ENCODE measurements at regions not wholly inside any gene's neighbourhood (a gene's known extent, or its start where the extent isn't known, plus 50 kb on each side); places are given as distances from the start of the nearest gene placed in this dataset.

DNA sequence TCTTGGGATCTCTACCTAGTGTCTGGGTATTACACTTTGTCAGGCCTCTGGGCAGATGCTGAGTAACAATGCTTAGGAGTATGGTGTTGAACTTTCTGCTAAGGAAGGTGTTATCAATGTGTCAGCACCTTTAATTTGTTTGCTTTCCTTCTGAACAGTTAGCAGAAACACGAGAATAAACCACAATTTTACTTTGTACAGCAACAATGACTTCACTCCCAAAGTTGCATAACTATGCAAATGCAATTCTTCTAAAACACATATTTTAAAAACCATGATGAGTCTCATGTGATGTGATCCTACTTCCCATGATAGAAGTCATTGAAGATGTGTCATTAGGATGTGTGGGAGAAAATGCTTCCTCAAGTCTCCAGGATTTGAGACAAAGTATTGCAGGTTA lies 155.0 kb downstream of the POSTN start:
- TF ChIP-seq, protein P1, sequence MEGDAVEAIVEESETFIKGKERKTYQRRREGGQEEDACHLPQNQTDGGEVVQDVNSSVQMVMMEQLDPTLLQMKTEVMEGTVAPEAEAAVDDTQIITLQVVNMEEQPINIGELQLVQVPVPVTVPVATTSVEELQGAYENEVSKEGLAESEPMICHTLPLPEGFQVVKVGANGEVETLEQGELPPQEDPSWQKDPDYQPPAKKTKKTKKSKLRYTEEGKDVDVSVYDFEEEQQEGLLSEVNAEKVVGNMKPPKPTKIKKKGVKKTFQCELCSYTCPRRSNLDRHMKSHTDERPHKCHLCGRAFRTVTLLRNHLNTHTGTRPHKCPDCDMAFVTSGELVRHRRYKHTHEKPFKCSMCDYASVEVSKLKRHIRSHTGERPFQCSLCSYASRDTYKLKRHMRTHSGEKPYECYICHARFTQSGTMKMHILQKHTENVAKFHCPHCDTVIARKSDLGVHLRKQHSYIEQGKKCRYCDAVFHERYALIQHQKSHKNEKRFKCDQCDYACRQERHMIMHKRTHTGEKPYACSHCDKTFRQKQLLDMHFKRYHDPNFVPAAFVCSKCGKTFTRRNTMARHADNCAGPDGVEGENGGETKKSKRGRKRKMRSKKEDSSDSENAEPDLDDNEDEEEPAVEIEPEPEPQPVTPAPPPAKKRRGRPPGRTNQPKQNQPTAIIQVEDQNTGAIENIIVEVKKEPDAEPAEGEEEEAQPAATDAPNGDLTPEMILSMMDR (IDR thresholded peaks at IDR 0.05; ENCODE audit: control insufficient read depth, insufficient read depth, low read depth, low read length, missing control alignments): no peak
- H3K4me3 ChIP-seq (ENCODE audit: control insufficient read depth, low read depth, low read length): no peak overlapping the region
- DNase-seq (ENCODE audit: low read depth): peak; percentile 71

DNA sequence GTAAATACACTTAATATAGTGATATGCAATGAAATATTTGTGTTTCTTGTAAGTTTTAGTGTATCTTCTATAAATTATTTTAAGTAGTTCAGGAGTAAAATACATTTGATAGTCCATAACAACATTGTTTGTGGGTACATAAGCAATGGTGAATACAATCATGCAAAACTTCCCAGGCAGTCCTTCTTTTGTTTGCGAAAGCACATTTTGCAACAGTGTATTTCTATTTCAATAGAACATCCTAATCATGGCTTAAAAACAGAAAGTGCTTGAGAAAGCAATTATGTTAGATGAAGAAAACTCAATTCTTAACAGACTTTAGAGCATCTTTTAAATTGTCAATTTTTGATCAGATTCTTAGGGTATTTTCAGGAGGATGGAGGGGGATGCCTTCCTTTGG lies 155.6 kb downstream of the POSTN start:
- no peak overlapping the region for H3K4me3 ChIP-seq (ENCODE audit: control insufficient read depth, low read depth, low read length)
- TF ChIP-seq, protein P1 (IDR thresholded peaks at IDR 0.05; ENCODE audit: control insufficient read depth, insufficient read depth, low read depth, low read length, missing control alignments): no peak
- no peak for DNase-seq (ENCODE audit: low read depth)

DNA sequence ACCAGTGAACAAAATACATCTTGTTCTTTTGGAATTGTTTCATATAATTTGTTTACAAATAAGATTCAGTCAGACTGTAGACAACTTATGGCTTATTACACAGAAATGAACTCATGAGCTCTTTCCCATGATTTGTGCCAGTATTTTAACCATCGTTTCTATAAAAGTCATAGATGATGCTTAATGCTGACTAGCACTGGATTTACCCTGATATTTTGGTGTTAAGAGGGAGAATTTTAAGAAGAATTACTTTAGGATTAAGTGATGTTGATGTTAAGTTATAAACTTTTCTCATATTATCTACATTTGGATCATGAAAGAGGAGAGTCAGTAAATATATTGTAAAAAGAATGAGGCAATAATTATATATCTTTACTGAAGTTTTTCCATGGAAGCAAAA lies 162.7 kb downstream of the POSTN start:
- H3K4me3 ChIP-seq (ENCODE audit: control insufficient read depth, low read depth, low read length): no peak overlapping the region
- TF ChIP-seq, protein P1 (IDR thresholded peaks at IDR 0.05; ENCODE audit: control insufficient read depth, insufficient read depth, low read depth, low read length, missing control alignments): no peak
- no peak for DNase-seq (ENCODE audit: low read depth)

DNA sequence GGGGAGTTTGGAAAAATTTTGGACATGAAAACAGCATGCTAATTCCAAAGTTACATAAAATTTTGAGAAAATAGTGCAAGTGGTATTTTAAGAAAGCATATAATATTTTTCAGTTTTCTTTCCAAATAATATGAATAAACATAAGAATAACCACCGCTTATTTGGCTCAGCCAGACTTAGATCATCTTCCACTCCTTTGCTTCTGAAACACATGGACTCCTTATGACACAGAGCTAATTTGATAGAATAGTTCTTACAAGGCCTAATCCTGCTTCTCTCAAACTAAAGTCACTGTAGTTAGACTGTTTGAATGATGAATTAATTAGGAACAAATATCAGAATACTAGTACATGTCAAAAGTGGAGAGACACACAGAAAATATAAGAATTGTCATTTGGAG lies 165.5 kb downstream of the POSTN start:
- no peak overlapping the region for H3K4me3 ChIP-seq (ENCODE audit: control insufficient read depth, low read depth, low read length)
- TF ChIP-seq, protein P1 (IDR thresholded peaks at IDR 0.05; ENCODE audit: control insufficient read depth, insufficient read depth, low read depth, low read length, missing control alignments): no peak
- no peak for DNase-seq (ENCODE audit: low read depth)

DNA sequence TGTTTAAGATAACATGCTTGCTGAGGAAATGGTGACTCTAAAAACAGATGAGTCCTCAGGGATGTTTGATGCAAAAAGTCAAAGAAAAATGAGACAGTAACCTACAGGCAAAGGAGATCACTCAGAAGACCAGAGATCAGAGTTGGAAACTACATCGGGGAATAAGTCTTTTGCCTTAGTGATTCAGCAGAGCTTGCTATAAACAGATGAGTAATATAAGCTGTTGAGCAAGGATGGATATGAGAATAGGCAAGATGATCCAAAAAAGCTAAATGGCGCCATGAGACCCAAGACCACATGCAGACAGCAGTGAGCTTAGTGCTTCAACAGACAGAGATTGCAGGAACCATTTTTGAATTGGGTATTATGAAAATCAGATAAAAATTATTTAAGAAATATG lies 168.6 kb downstream of the POSTN start:
- DNase-seq (ENCODE audit: low read depth): peak; percentile 79
- TF ChIP-seq, protein P1 (IDR thresholded peaks at IDR 0.05; ENCODE audit: control insufficient read depth, insufficient read depth, low read depth, low read length, missing control alignments): no peak
- no peak overlapping the region for H3K4me3 ChIP-seq (ENCODE audit: control insufficient read depth, low read depth, low read length)

DNA sequence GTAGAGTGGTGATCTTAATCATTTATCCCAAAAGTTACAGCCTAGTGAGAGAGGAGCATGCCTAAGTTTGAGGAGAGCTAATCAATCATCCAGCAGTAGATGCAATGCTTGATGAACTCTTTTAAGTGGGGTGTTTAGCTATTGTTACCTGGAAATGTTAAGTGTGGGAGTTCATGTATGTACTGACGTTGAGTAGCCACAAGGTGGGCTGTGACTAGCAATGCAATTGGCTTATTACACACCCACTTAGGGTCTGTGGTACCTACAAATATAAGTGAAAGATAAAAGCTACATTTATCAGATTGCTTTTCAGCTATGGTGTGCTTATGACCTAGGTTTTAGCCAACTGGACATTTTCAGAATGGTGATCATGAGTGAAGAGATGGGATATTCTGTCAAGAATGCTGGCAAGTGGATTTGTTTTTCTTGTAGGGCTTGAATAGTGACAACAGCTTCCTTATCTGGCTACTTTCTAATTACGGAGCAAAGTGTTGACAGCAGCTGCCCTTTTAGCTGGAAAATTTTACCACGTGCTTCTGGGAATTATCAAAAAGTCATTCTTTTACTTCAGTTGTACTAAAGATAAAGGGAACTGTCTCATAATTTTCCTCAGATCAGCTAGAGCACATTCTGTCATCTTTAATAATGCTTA lies 170.6 kb downstream of the POSTN start:
- TF ChIP-seq, protein P1 (IDR thresholded peaks at IDR 0.05; ENCODE audit: control insufficient read depth, insufficient read depth, low read depth, low read length, missing control alignments): no peak
- no peak overlapping the region for H3K4me3 ChIP-seq (ENCODE audit: control insufficient read depth, low read depth, low read length)
- no peak for DNase-seq (ENCODE audit: low read depth)

All from AG09309 (cell line).